ENCODE measurements at regions not wholly inside any gene's neighbourhood (a gene's known extent, or its start where the extent isn't known, plus 50 kb on each side); places are given as distances from the start of the nearest gene placed in this dataset.

- TF ChIP-seq POLR2A (IDR thresholded peaks at IDR 0.05) (no peak), CTCF (IDR thresholded peaks at IDR 0.05) (no peak)
Observed at GRCh38 chr7:106413446-106413845, 128.7 kb upstream of the NAMPT start.
